ENCODE measurements at regions not wholly inside any gene's neighbourhood (a gene's known extent, or its start where the extent isn't known, plus 50 kb on each side); places are given as distances from the start of the nearest gene placed in this dataset.

DNA sequence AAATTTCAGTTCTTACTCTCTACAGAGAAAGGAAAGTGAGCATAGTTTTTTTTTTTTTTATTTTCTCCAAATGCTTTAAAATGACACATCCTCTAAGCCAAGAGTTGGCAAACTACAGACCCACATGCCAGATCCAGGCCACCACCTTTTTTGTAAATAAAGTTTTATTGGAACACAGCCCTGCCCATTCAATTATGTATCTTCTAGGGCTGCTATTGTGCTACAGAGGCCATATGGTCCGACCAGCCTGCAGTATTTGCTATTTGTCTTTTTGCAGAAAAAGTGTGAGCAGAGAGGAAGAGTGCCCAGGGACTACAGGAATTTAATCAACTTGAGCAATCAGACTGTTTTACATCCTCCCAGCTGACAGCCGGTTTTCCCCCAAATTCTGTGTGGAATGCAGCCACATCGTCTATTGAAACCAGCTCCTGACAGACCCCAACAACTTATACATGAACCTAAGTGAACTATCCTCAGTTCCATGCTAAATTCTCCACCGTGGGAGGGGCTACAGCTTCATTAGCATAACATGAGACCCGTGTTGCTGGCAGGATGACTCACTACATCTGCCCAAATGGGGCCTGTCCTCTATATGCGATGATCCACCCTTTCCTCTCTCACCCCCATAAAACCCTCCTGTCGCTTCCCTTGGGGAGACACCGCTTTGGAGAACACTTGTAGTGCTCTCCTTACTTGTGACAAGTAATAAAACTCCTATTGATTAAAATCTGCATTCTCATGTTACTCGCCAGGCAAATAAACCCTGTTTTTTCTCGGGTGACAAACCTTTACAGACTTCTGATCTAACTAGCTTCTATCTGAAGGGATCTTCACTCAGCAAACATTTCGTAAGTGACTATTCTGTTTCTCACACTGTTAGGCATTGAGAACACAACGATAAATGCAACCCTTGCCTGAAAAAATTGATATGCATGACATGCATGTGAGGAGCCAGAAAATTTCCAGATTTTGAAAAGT lies 149.4 kb upstream of the HS3ST3A1 start:
- TF ChIP-seq ZFX (IDR thresholded peaks at IDR 0.05): no peak
- TF ChIP-seq, protein P1, sequence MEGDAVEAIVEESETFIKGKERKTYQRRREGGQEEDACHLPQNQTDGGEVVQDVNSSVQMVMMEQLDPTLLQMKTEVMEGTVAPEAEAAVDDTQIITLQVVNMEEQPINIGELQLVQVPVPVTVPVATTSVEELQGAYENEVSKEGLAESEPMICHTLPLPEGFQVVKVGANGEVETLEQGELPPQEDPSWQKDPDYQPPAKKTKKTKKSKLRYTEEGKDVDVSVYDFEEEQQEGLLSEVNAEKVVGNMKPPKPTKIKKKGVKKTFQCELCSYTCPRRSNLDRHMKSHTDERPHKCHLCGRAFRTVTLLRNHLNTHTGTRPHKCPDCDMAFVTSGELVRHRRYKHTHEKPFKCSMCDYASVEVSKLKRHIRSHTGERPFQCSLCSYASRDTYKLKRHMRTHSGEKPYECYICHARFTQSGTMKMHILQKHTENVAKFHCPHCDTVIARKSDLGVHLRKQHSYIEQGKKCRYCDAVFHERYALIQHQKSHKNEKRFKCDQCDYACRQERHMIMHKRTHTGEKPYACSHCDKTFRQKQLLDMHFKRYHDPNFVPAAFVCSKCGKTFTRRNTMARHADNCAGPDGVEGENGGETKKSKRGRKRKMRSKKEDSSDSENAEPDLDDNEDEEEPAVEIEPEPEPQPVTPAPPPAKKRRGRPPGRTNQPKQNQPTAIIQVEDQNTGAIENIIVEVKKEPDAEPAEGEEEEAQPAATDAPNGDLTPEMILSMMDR (conservative IDR thresholded peaks at IDR 0.05): no peak
- no peak overlapping the region for H3K27ac ChIP-seq

- TF ChIP-seq, protein P1 (conservative IDR thresholded peaks at IDR 0.05): no peak
- TF ChIP-seq ZFX (IDR thresholded peaks at IDR 0.05): no peak
- H3K27ac ChIP-seq: no peak overlapping the region
Observed at GRCh38 chr17:13753154-13753553, 151.4 kb upstream of the HS3ST3A1 start.

DNA sequence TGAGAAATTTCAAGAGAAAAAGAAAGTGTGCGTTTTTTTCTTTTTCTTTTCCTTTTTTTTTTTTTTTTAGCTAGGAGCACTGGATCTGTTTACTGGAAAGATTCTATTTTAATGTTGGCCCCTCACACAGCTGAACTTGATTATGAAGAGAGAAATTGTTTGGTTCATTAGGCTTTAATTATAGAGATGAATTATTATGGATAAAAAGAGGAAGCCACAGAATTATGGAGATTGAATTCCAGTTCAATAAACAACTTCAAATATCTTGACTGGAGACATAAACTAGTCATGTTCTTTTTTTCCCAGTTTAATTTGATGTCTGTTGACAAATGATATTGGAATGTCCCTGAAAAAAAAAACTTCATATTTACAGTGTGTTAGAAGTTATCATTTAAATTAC lies 152.0 kb upstream of the HS3ST3A1 start:
- no peak overlapping the region for H3K27ac ChIP-seq
- TF ChIP-seq, protein P1 (conservative IDR thresholded peaks at IDR 0.05): no peak
- no peak for TF ChIP-seq ZFX (IDR thresholded peaks at IDR 0.05)

- TF ChIP-seq, protein P1 (conservative IDR thresholded peaks at IDR 0.05): no peak
- no peak for TF ChIP-seq ZFX (IDR thresholded peaks at IDR 0.05)
- H3K27ac ChIP-seq: no peak overlapping the region
Observed at GRCh38 chr17:13755851-13756250, 154.1 kb upstream of the HS3ST3A1 start.

DNA sequence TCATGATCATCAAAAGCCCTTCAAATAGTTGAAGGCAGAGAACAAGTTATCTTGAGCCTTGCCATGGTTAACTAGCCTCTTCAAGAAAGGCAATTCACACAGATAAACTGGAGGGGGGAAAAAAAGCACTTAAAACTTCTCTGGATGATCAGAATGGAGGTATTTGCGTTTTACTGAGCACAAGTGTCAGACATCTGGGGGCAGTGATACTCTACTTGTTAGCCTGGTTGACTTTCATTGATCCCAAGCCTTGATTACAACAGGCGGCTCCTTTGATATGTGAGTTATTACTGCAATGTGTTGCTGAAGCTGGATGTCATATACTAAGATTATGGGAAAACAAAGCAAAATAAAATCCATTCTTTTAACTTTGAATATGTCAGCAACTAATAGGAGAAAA lies 155.0 kb upstream of the HS3ST3A1 start:
- TF ChIP-seq, protein P1 (conservative IDR thresholded peaks at IDR 0.05): no peak
- no peak for TF ChIP-seq ZFX (IDR thresholded peaks at IDR 0.05)
- H3K27ac ChIP-seq: no peak overlapping the region

DNA sequence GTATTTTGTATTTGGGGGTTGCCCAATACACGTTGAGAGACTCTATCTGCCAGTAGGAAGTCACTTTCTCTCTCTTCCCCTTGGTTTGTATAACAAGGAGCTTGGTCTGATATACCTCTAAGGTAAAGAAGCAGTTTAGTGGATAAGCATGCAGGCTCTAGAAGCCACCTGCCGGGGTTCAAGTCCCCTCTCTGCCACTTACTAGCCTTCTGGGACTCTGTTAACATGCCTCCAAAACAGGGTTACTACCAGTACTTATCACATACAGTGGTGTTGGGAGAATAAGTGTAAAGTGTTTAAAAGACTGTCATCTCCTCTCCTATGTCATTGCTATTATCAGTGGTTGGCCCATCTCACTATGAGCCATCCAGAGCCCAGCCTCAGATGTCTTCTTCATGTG lies 156.1 kb upstream of the HS3ST3A1 start:
- TF ChIP-seq, protein P1 (conservative IDR thresholded peaks at IDR 0.05): no peak

DNA sequence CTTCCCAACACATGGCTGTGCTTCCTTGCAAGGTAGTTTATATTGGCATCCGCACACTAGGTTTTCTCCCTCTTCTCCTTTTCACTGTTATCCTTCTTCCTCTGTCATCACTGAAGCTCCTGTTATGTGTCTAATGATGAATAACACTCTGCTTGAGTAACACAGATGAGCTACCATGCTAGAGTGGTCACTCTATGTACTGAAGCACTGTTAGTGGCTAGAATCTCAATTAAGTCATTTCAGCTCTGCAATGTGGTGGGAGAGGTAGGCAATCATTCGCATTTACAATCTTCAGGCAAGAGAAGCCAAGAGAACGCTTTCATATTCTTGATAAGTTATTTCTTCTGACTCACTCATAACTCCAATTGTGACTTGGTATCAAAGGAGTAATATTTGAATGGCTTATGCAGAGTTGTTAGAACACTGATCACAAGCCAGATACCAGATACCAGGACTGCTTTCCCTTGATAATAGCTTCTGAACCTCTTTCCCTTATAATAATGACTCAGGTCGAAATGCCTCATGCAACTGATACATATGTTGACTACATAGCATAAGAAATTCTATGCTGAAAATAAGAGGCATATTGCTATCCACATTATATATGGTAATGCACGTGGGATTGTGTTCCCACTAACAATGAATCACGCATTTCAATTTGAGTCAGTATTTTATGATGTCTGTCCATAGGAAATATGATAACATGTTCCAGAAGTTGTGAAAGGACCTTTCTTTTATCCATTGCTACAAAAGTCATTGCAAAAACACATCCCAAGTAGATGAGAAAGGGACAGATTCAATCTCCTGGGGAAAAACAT lies 158.0 kb upstream of the HS3ST3A1 start:
- H3K27ac ChIP-seq: no peak overlapping the region
- TF ChIP-seq ZFX (IDR thresholded peaks at IDR 0.05): no peak
- TF ChIP-seq, protein P1 (conservative IDR thresholded peaks at IDR 0.05): no peak

More for the DNA sequence above, 156.1 kb upstream of the HS3ST3A1 start:
- H3K27ac ChIP-seq: no peak overlapping the region

Data from C4-2B (cell line).